ENCODE measurements at regions not wholly inside any gene's neighbourhood (a gene's known extent, or its start where the extent isn't known, plus 50 kb on each side); places are given as distances from the start of the nearest gene placed in this dataset.
"Not testable (repeated sequence)": the region's sequence is repeated elsewhere in the genome, so short reads cannot be mapped to it uniquely, and the experiment has no call there.

GRCh38 chr20:25991756-25992130 is 295.1 kb upstream of the ZNF337 start:
- no peak for FAIRE-seq
- no peak for DNase-seq (ENCODE audit: insufficient read length, low spot score)

- FAIRE-seq, result no peak
- no peak for DNase-seq (ENCODE audit: insufficient read length, low spot score)
Measured at GRCh38 chr20:25991051-25991755, 294.6 kb upstream of the ZNF337 start.

- FAIRE-seq; DNase-seq (ENCODE audit: insufficient read length, low spot score): not testable (repeated sequence)
Measured at GRCh38 chr20:25989686-25990085, 293.0 kb upstream of the ZNF337 start.

GRCh38 chr20:25989196-25989595 is 292.5 kb upstream of the ZNF337 start:
- DNase-seq (ENCODE audit: insufficient read length, low spot score) (no peak), FAIRE-seq (no peak)

- FAIRE-seq; DNase-seq (ENCODE audit: insufficient read length, low spot score): not testable (repeated sequence)
Measured at GRCh38 chr20:25987928-25988560, 291.4 kb upstream of the ZNF337 start.

GRCh38 chr20:25987073-25987927 is 290.6 kb upstream of the ZNF337 start:
- DNase-seq (ENCODE audit: insufficient read length, low spot score) (no peak), FAIRE-seq (no peak)

- FAIRE-seq (no peak), DNase-seq (ENCODE audit: insufficient read length, low spot score) (no peak)
Measured at GRCh38 chr20:25985597-25985996, 288.9 kb upstream of the ZNF337 start.

- DNase-seq (ENCODE audit: insufficient read length, low spot score), result no peak
- FAIRE-seq, result no peak
Measured at GRCh38 chr20:25984933-25985332, 288.3 kb upstream of the ZNF337 start.

- not testable (repeated sequence) for DNase-seq (ENCODE audit: insufficient read length, low spot score); FAIRE-seq
Measured at GRCh38 chr20:25982701-25983100, 286.0 kb upstream of the ZNF337 start.

GRCh38 chr20:25978450-25979190 is 282.0 kb upstream of the ZNF337 start:
- not testable (repeated sequence) for FAIRE-seq; DNase-seq (ENCODE audit: insufficient read length, low spot score)

GRCh38 chr20:25975816-25976215 is 279.2 kb upstream of the ZNF337 start:
- FAIRE-seq; DNase-seq (ENCODE audit: insufficient read length, low spot score): not testable (repeated sequence)

GRCh38 chr20:25965203-25965602 is 268.6 kb upstream of the ZNF337 start:
- not testable (repeated sequence) for FAIRE-seq; DNase-seq (ENCODE audit: insufficient read length, low spot score)

- FAIRE-seq; DNase-seq (ENCODE audit: insufficient read length, low spot score): not testable (repeated sequence)
Measured at GRCh38 chr20:25953876-25954275, 257.2 kb upstream of the ZNF337 start.

GRCh38 chr20:25935230-25935629 is 238.6 kb upstream of the ZNF337 start:
- not testable (repeated sequence) for DNase-seq (ENCODE audit: insufficient read length, low spot score); FAIRE-seq

- not testable (repeated sequence) for FAIRE-seq; DNase-seq (ENCODE audit: insufficient read length, low spot score)
Measured at GRCh38 chr20:25932806-25933205, 236.2 kb upstream of the ZNF337 start.

GRCh38 chr20:25932170-25932569 is 235.5 kb upstream of the ZNF337 start:
- not testable (repeated sequence) for FAIRE-seq; DNase-seq (ENCODE audit: insufficient read length, low spot score)

GRCh38 chr20:25902321-25902720 is 205.7 kb upstream of the ZNF337 start:
- FAIRE-seq; DNase-seq (ENCODE audit: insufficient read length, low spot score): not testable (repeated sequence)

GRCh38 chr20:25898663-25899062 is 202.0 kb upstream of the ZNF337 start:
- not testable (repeated sequence) for FAIRE-seq; DNase-seq (ENCODE audit: insufficient read length, low spot score)

GRCh38 chr20:25879096-25879495 is 182.4 kb upstream of the ZNF337 start:
- FAIRE-seq; DNase-seq (ENCODE audit: insufficient read length, low spot score): not testable (repeated sequence)

- FAIRE-seq; DNase-seq (ENCODE audit: insufficient read length, low spot score): not testable (repeated sequence)
Measured at GRCh38 chr20:25868650-25868979, 172.0 kb upstream of the ZNF337 start.

Measured in GM19239 (cell line).